Neuronal stem cell (in vitro differentiated cells): ENCODE measurements at regions not wholly inside any gene's neighbourhood (a gene's known extent, or its start where the extent isn't known, plus 50 kb on each side); places are given as distances from the start of the nearest gene placed in this dataset.

ENCODE experiments used
- DNase-seq: peaks from one replicate; pipeline ENCODE4 v3.0.0-alpha.2; 2013; ENCODE audit warnings: low spot score
- H2AFZ ChIP-seq: one replicate; pipeline ENCODE4 v1.6.1; 2013; ENCODE audit warnings: mild to moderate bottlenecking, low read length, inconsistent platforms
- H2AK5ac ChIP-seq: 2 replicates; pipeline ENCODE4 v1.6.1; 2013; ENCODE audit warnings: low read depth, mild to moderate bottlenecking, inconsistent platforms, low read length, moderate library complexity, mixed read lengths
- H2BK120ac ChIP-seq: 2 replicates; pipeline ENCODE4 v1.6.1; 2013; ENCODE audit warnings: low read depth, mild to moderate bottlenecking, inconsistent platforms, low read length, moderate library complexity, mixed read lengths
- H2BK12ac ChIP-seq: one replicate; pipeline ENCODE4 v1.6.1; 2013; ENCODE audit warnings: low read length, inconsistent platforms
- H2BK15ac ChIP-seq: 2 replicates; pipeline ENCODE4 v1.6.1; 2013; ENCODE audit warnings: mild to moderate bottlenecking, low read length, inconsistent platforms, mixed read lengths
- H2BK5ac ChIP-seq: one replicate; pipeline ENCODE4 v1.6.1; 2013; ENCODE audit warnings: inconsistent platforms, mild to moderate bottlenecking, low read length, moderate library complexity
- H3K14ac ChIP-seq: one replicate; pipeline ENCODE4 v1.6.1; 2013; ENCODE audit warnings: low read length, inconsistent platforms
- H3K18ac ChIP-seq: 2 replicates; pipeline ENCODE4 v1.6.1; 2013; ENCODE audit warnings: low read length, inconsistent platforms
- H3K23ac ChIP-seq: 2 replicates; pipeline ENCODE4 v1.6.1; 2013; ENCODE audit warnings: low read depth, mild to moderate bottlenecking, mixed read lengths, low read length, inconsistent platforms; ENCODE audit not compliant: poor library complexity
- H3K27ac ChIP-seq: replicated peaks from 3 replicates; pipeline ENCODE4 v1.5.1; 2013; ENCODE audit warnings: low read length, inconsistent platforms
- H3K27me3 ChIP-seq, 3 experiments: 2 replicates each; pipeline ENCODE4 v1.6.1; 2013; ENCODE audit warnings: low read length in 3 of 3, mild to moderate bottlenecking in 2 of 3, inconsistent platforms in 1 of 3, low read depth in 1 of 3, mixed read lengths in 1 of 3, moderate library complexity in 1 of 3; ENCODE audit not compliant: control insufficient read depth in 3 of 3, insufficient read depth in 3 of 3
- H3K36me3 ChIP-seq, 2 donors: replicated peaks in 1 of 2; 2 replicates each; pipeline ENCODE4 v1.6.1; 2013; ENCODE audit warnings: low read length in 2 of 2; ENCODE audit not compliant: control insufficient read depth in 2 of 2, insufficient read depth in 2 of 2
- H3K4ac ChIP-seq: 2 replicates; pipeline ENCODE4 v1.6.1; 2013; ENCODE audit warnings: inconsistent platforms, mild to moderate bottlenecking, low read length, moderate library complexity
- H3K4me1 ChIP-seq, 2 donors: 1 replicate in 1 of 2; 2 replicates in 1 of 2; pipeline ENCODE4 v1.6.1; 2013; ENCODE audit warnings: low read length in 2 of 2, low read depth in 1 of 2; ENCODE audit not compliant: control insufficient read depth in 2 of 2, insufficient read depth in 1 of 2
- H3K4me2 ChIP-seq: one replicate; pipeline ENCODE4 v1.6.1; 2013; ENCODE audit warnings: mild to moderate bottlenecking, low read length, inconsistent platforms; ENCODE audit not compliant: insufficient read depth, poor library complexity, severe bottlenecking
- H3K4me3 ChIP-seq, 2 donors: 2 replicates each; pipeline ENCODE4 v1.5.1; 2013; ENCODE audit warnings: low read length in 2 of 2, mild to moderate bottlenecking in 2 of 2, inconsistent platforms in 1 of 2, moderate library complexity in 1 of 2
- H3K79me1 ChIP-seq: one replicate; pipeline ENCODE4 v1.6.1; 2013; ENCODE audit warnings: low read depth, mild to moderate bottlenecking, inconsistent platforms, low read length, moderate library complexity
- H3K9ac ChIP-seq: one replicate; pipeline ENCODE4 v1.6.1; 2013; ENCODE audit warnings: mild to moderate bottlenecking, low read depth, low read length, inconsistent platforms; ENCODE audit not compliant: poor library complexity
- H3K9me3 ChIP-seq, 2 donors: replicated peaks in 1 of 2; 2 replicates each; pipeline versions ENCODE3 to v1.6.1; 2013; ENCODE audit warnings: low read length in 2 of 2, mild to moderate bottlenecking in 2 of 2, inconsistent platforms in 1 of 2, low read depth in 1 of 2, mixed read lengths in 1 of 2, moderate library complexity in 1 of 2; ENCODE audit not compliant: control insufficient read depth in 2 of 2, insufficient read depth in 1 of 2
- H4K8ac ChIP-seq: one replicate; pipeline ENCODE4 v1.6.1; 2013; ENCODE audit warnings: low read depth, mild to moderate bottlenecking, inconsistent platforms, low read length, moderate library complexity
- H4K91ac ChIP-seq: one replicate; pipeline ENCODE4 v1.6.1; 2013; ENCODE audit warnings: low read length, low read depth, mild to moderate bottlenecking, inconsistent platforms; ENCODE audit not compliant: poor library complexity
- WGBS, 2 donors: extraction: QIAGEN DNeasy Blood & Tissue Kit; methylation state at CpG; one replicate each; pipeline ENCODE4 v1.1.7; 2013; ENCODE audit warnings: missing lambda C conversion rate in 2 of 2, mixed read lengths in 1 of 2; ENCODE audit not compliant: insufficient read length in 2 of 2, insufficient replicate concordance in 1 of 2; ENCODE audit errors: extremely low coverage in 2 of 2; 5-methylcytosine and 5-hydroxymethylcytosine counted together

DNA sequence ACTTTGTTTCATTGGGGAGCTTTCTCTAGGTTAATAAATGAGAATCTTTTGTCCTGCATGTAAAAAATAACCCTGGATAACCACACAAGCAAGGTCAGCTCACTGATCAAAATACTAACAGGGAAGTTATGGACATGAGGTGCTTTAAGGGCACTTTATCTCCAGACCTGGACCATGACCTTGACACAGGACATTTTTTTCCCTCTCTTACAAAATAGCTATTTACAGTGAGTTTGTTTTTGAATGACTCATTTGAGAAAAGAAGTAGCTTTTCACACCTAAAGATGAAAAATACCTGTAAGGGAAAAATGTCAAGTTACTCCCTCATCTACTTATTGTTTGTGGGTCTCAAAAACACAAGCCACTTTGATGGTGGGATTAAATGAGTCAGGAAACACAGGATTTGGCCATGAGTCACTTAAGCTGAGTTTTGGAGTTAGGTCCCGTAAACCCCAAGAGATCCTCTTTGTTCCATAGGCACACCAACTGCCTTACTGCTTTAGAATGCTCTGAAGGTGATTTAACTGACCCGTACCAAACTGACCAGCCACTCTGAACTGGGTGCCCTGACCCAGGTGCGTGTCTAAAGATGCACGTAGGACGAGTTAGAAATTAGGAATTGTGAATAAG is 479.3 kb upstream of the NXPH2 start:
- Histone ChIP-seq H3K4me3 (no peak overlapping the region), H2BK5ac (no peak overlapping the region), H3K14ac (no peak overlapping the region), H2BK12ac (no peak overlapping the region), H2AK5ac (no peak overlapping the region), H3K79me1 (no peaks in the 10 kb centered on the region), H2AFZ (no peak overlapping the region), H3K9ac (no peak overlapping the region), H3K4me2 (no peak overlapping the region), H3K4ac (no peak overlapping the region), H3K27ac (no peak overlapping the region), H2BK15ac (no peak overlapping the region), H2BK120ac (no peak overlapping the region), H4K91ac (no peak overlapping the region), H3K4me1 (no peaks in the 10 kb centered on the region), H4K8ac (no peak overlapping the region), H3K36me3 (no peaks in the 10 kb centered on the region), H3K23ac (no peak overlapping the region), H3K9me3 (no peaks in the 10 kb centered on the region), H3K27me3 (no peaks in the 10 kb centered on the region), H3K18ac (no peak overlapping the region)
- 100% methylated on average over 1 of the region's 5 CpGs; no CpG with 5 or more reads in 1 of the 2 donors for WGBS, 2 donors
- DNase-seq, result no peak

DNA sequence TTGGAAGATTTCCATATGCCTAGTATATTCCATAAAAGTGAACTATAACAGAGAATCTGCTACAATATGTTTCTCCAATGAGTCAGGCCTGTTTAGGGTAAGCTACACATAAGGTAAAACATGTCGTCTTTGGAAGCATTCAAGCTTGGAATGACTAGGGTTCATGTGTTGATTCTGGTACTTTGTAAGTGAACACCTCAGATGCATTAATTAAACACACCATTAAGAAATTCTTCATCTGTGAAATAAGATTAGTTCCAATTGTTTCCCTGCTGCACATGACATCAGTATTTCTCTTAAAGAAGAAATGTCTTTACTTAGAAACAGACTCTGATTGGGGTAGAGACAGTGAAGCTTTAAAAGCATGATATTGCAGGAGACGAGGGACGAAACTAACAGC is 461.1 kb upstream of the NXPH2 start:
- Histone ChIP-seq H3K23ac (no peak overlapping the region), H3K4me1 (no peaks in the 10 kb centered on the region), H2AK5ac (no peak overlapping the region), H2BK15ac (no peak overlapping the region), H3K4ac (no peak overlapping the region), H3K36me3 (no peaks in the 10 kb centered on the region), H3K27ac (no peak overlapping the region), H3K79me1 (no peaks in the 10 kb centered on the region), H4K91ac (no peak overlapping the region), H3K4me3 (no peak overlapping the region), H3K9ac (no peak overlapping the region), H2BK5ac (no peak overlapping the region), H2BK12ac (no peak overlapping the region), H4K8ac (no peak overlapping the region), H3K4me2 (no peak overlapping the region), H3K18ac (no peak overlapping the region), H3K14ac (no peak overlapping the region), H3K27me3 (no peaks in the 10 kb centered on the region), H3K9me3 (no peaks in the 10 kb centered on the region), H2AFZ (no peak overlapping the region), H2BK120ac (no peak overlapping the region)
- no CpG with 5 or more reads among the region's 3 CpGs for WGBS, 2 donors
- no peak for DNase-seq

DNA sequence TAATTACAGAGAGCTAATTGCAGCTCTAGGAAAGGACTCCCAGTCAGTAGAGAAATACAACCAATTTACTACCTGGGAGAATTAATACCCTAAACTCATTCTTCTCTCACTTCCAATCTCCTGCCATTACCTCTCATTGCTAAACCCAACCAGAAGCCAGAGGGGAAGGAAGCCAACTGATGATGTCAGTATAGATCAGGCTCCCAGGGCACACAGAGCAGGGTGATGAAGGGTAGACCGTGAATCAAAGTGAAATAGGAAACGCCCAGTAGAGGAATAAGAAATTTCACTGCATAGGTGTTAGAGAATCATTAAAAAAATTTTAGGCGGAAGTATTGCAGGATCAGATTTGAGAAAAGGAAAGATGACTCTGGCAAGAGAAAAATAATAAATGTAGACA is 456.8 kb upstream of the NXPH2 start:
- no peak overlapping the region for H3K9ac ChIP-seq
- no peaks in the 10 kb centered on the region for H3K27me3 ChIP-seq
- no peak overlapping the region for H3K4me3 ChIP-seq
- no peak overlapping the region for H3K4ac ChIP-seq
- no peak overlapping the region for H2BK12ac ChIP-seq
- no peaks in the 10 kb centered on the region for H3K4me1 ChIP-seq
- no peak for DNase-seq
- no peak overlapping the region for H2BK5ac ChIP-seq
- peaks cover 2% of the 10 kb centered on the region for H3K79me1 ChIP-seq
- H2AFZ ChIP-seq, result no peak overlapping the region
- no peak overlapping the region for H2BK15ac ChIP-seq
- no peak overlapping the region for H3K23ac ChIP-seq
- WGBS, 2 donors, result no CpG with 5 or more reads among the region's 3 CpGs
- H4K8ac ChIP-seq, result no peak overlapping the region
- no peak overlapping the region for H3K27ac ChIP-seq
- H3K14ac ChIP-seq, result no peak overlapping the region
- H2BK120ac ChIP-seq, result no peak overlapping the region
- H3K9me3 ChIP-seq, result no peaks in the 10 kb centered on the region
- no peak overlapping the region for H4K91ac ChIP-seq
- no peak overlapping the region for H2AK5ac ChIP-seq
- no peak overlapping the region for H3K4me2 ChIP-seq
- H3K36me3 ChIP-seq, result no peaks in the 10 kb centered on the region
- no peak overlapping the region for H3K18ac ChIP-seq

DNA sequence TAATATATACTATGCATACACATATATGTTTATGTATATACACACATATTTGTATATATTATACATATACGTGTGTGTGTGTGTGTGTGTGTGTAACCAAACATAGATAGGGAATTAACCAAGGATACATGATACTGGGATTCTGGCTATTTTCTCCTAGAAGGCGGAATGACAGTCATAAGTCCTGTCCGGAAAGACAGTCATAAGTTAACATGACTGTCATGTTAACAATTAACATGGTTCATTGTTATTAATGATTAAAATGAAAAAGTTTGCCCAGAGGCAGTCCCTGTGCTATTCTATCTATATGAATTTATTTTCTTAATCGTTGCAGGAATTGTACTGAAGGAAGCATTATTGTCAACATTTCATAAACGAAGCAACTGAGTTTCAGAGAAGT is 450.7 kb upstream of the NXPH2 start:
- Histone ChIP-seq H3K27ac (no peak overlapping the region), H3K4ac (no peak overlapping the region), H4K8ac (no peak overlapping the region), H3K23ac (no peak overlapping the region), H3K9ac (no peak overlapping the region), H2AFZ (no peak overlapping the region), H3K14ac (no peak overlapping the region), H3K18ac (no peak overlapping the region), H3K27me3 (no peaks in the 10 kb centered on the region), H3K9me3 (no peaks in the 10 kb centered on the region), H3K4me1 (no peaks in the 10 kb centered on the region), H3K4me3 (no peak overlapping the region), H2BK5ac (no peak overlapping the region), H3K79me1 (peaks cover 2% of the 10 kb centered on the region), H3K4me2 (no peak overlapping the region), H2AK5ac (no peak overlapping the region), H4K91ac (no peak overlapping the region), H3K36me3 (no peaks in the 10 kb centered on the region), H2BK120ac (no peak overlapping the region), H2BK15ac (no peak overlapping the region), H2BK12ac (no peak overlapping the region)
- DNase-seq, result no peak
- WGBS, 2 donors, result no CpG with 5 or more reads among the region's 5 CpGs
